Heart left ventricle (tissue), 16 donors: ENCODE measurements at regions not wholly inside any gene's neighbourhood (a gene's known extent, or its start where the extent isn't known, plus 50 kb on each side); places are given as distances from the start of the nearest gene placed in this dataset.

Experiments used
- ATAC-seq, 4 donors: fragments of 200-7000 bp; cut with Tn5 transposase; one replicate each; pipeline ENCODE4 v1.9.1; 2020 to 2022; ENCODE audit warnings: moderate library complexity in 4 of 4, mild to moderate bottlenecking in 3 of 4, moderate number of reproducible peaks in 1 of 4
- DNase-seq, 5 donors: peaks; one replicate each; pipeline ENCODE4 v3.0.0-alpha.2; 2020
- H3K27ac ChIP-seq, 12 donors: fragments of 200-600 bp; sonication (generic) in 4 of 12; one replicate each; pipeline versions ENCODE4 v1.5.0 to v1.8.0; 2016 to 2022; ENCODE audit warnings: mild to moderate bottlenecking in 2 of 12
- H3K27me3 ChIP-seq, 9 donors: fragments of 200-600 bp; sonication (generic) in 2 of 9; one replicate each; pipeline versions ENCODE4 v1.5.1 to v1.8.0; 2016 to 2022; ENCODE audit warnings: mild to moderate bottlenecking in 3 of 9
- H3K36me3 ChIP-seq, 9 donors: fragments of 200-600 bp; sonication (generic) in 2 of 9; one replicate each; pipeline versions ENCODE4 v1.5.0 to v1.8.0; 2018 to 2022; ENCODE audit warnings: mild to moderate bottlenecking in 2 of 9
- H3K4me1 ChIP-seq, 12 donors: fragments of 200-600 bp; sonication (generic) in 4 of 12; one replicate each; pipeline versions ENCODE4 v1.5.0 to v1.8.0; 2016 to 2022; ENCODE audit warnings: mild to moderate bottlenecking in 3 of 12
- H3K4me3 ChIP-seq, 12 donors: fragments of 200-600 bp; sonication (generic) in 4 of 12; one replicate each; pipeline versions ENCODE4 v1.5.0 to v1.8.0; 2017 to 2022; ENCODE audit warnings: mild to moderate bottlenecking in 9 of 12, moderate library complexity in 4 of 12
- H3K9me3 ChIP-seq, 12 donors: fragments of 200-600 bp; sonication (generic) in 4 of 12; one replicate each; pipeline versions ENCODE4 v1.5.0 to v1.8.0; 2016 to 2022; ENCODE audit warnings: mild to moderate bottlenecking in 1 of 12
- CTCF ChIP-seq, 12 donors: fragments of 200-600 bp; sonication (generic) in 4 of 12; IDR thresholded peaks; one replicate each; pipeline versions ENCODE4 v1.5.0 to v1.8.0; 2018 to 2022; ENCODE audit warnings: antibody characterized with exemption in 12 of 12, mild to moderate bottlenecking in 5 of 12
- POLR2A ChIP-seq, 2 donors: fragments of 450-650 bp; IDR thresholded peaks; one replicate each; pipeline ENCODE4 v1.6.1; 2017; ENCODE audit warnings: antibody characterized with exemption in 2 of 2, mild to moderate bottlenecking in 2 of 2, moderate library complexity in 2 of 2
- WGBS, 4 donors: extraction: QIAGEN DNeasy Blood & Tissue Kit in 2 of 4; methylation state at CpG; one replicate each; pipeline versions ENCODE4 v1.1.5 to v1.1.7; 2013 to 2018; 5-methylcytosine and 5-hydroxymethylcytosine counted together
- intact Hi-C, 10 donors: fragments of 100-400 bp; cut with DNase I; formaldehyde crosslinking; loops; one replicate each; pipeline versions ENCODE4 v1.11.1 to v1.14.2; 2022
- donor health status: ischemic (EF 13 %, LVEDD 7.1; RV severe dilation, severe dysfunction).
- donor health status: healthy with polysubstance abuse.
- donor health status: DM: no; HTN: yes; CAD: no.
- donor health status: DM: no; HTN: no; CAD: no.
- donor health status: ischemic (EF 25% LVEDD 6.9; RV normal size, moderate dysfunction).
- donor health status: ischemic (EF 25% LVEDD 5.7; RV mildly dilated, moderate dysfunction).
- donor health status: healthy.
- donor health status: DM: yes; HTN: yes; CAD: no.
- donor health status: ischemic (EF 35%, LVEDD 5.7; RV mildly dilated, moderate dysfunction).
- donor health status: nonischemic (EF 11% LVEDD 7.7; RV severe dilation, severe dysfunction).
- donor health status: DM: yes; HTN: yes; CAD: no.
- donor health status: PGD.
- donor health status: ischemic (EF 29% LVEDD 5.4; RV normal size, mild dysfunction).
- donor health status: nonischemic (EF 23%, LVEDD 6.1; RV moderate dilation, normal function).

- no peaks in the 10 kb centered on the region for H3K27me3 ChIP-seq
- DNase-seq (no peak), ATAC-seq (no peak)
- no peaks in the 10 kb centered on the region for H3K9me3 ChIP-seq
- H3K4me1 ChIP-seq = peaks cover 0 to 19% (median 1%) of the 10 kb centered on the region in 12 donors
- H3K36me3 ChIP-seq = no peaks in the 10 kb centered on the region
- 77 to 86% (median 82%) methylated on average over 4 of the region's 4 CpGs for WGBS, 4 donors
- H3K4me3 ChIP-seq = no peak overlapping the region
- no peak overlapping the region for H3K27ac ChIP-seq
- TF ChIP-seq POLR2A (IDR thresholded peaks at IDR 0.05) (no peak), CTCF (IDR thresholded peaks at IDR 0.05) (no peak)
- intact Hi-C loops = no loop called here
Measured at GRCh38 chr4:24114444-24114843, 224.6 kb upstream of the PPARGC1A start.

- TF ChIP-seq CTCF (IDR thresholded peaks at IDR 0.05) (no peak), POLR2A (IDR thresholded peaks at IDR 0.05) (no peak)
- Histone ChIP-seq H3K4me3 (no peak overlapping the region), H3K36me3 (no peaks in the 10 kb centered on the region), H3K27ac (no peak overlapping the region), H3K4me1 (peaks cover 0 to 7% (median 0%) of the 10 kb centered on the region in 12 donors), H3K27me3 (no peaks in the 10 kb centered on the region), H3K9me3 (no peaks in the 10 kb centered on the region)
- intact Hi-C loops = no loop called here
- DNase-seq (no peak), ATAC-seq (no peak)
- 60 to 81% (median 69%) methylated on average over 2 of the region's 2 CpGs for WGBS, 4 donors
Measured at GRCh38 chr4:24112466-24112865, 222.6 kb upstream of the PPARGC1A start.

GRCh38 chr4:24108567-24108966 lies 218.7 kb upstream of the PPARGC1A start:
- ATAC-seq = no peak
- no peaks in the 10 kb centered on the region for H3K9me3 ChIP-seq
- no peaks in the 10 kb centered on the region for H3K36me3 ChIP-seq
- TF ChIP-seq CTCF (IDR thresholded peaks at IDR 0.05) (no peak), POLR2A (IDR thresholded peaks at IDR 0.05) (no peak)
- H3K27ac ChIP-seq = no peak overlapping the region
- DNase-seq = no peak
- H3K27me3 ChIP-seq = no peaks in the 10 kb centered on the region
- no peak overlapping the region for H3K4me3 ChIP-seq
- WGBS, 4 donors = 88 to 94% (median 93%) methylated on average over 2 of the region's 2 CpGs
- intact Hi-C loops = no loop called here
- H3K4me1 ChIP-seq = peaks cover 0 to 13% (median 6%) of the 10 kb centered on the region in 12 donors

GRCh38 chr4:24105327-24106038 lies 215.6 kb upstream of the PPARGC1A start:
- H3K4me1 ChIP-seq = peaks cover 0 to 21% (median 12%) of the 10 kb centered on the region in 12 donors
- 72 to 76% (median 73%) methylated on average over 10 of the region's 10 CpGs for WGBS, 4 donors
- H3K9me3 ChIP-seq = no peaks in the 10 kb centered on the region
- no peak for TF ChIP-seq CTCF (IDR thresholded peaks at IDR 0.05)
- H3K36me3 ChIP-seq = no peaks in the 10 kb centered on the region
- no peak for DNase-seq
- intact Hi-C loops = no loop called here
- H3K27ac ChIP-seq = peak overlapping the region in 1 of 12 donors; percentile 46
- no peaks in the 10 kb centered on the region for H3K27me3 ChIP-seq
- no peak overlapping the region for H3K4me3 ChIP-seq
- ATAC-seq = peak in 3 of 4 donors; percentile 44 to 74 (median 47)
